K562 (cell line): ENCODE measurements at regions not wholly inside any gene's neighbourhood (a gene's known extent, or its start where the extent isn't known, plus 50 kb on each side); places are given as distances from the start of the nearest gene placed in this dataset.

Experiments used
- CEBPG ChIP-seq, 3 experiments: fragments of 200-800 bp in 1 of 3; sonication (Bioruptor generic) in 1 of 3; sonication (generic) in 1 of 3; formaldehyde crosslinking in 1 of 3; IDR thresholded peaks in 2 of 3; conservative IDR thresholded peaks in 1 of 3; 2 replicates each; pipeline versions ENCODE4 v1.6.1 to v1.8.0; 2016 to 2022; ENCODE audit warnings: missing compliant biosample characterization in 2 of 3, missing genetic modification characterization in 2 of 3, mild to moderate bottlenecking in 1 of 3, missing genetic modification reagents in 1 of 3
- MCM5 ChIP-seq: fragments of 450-650 bp; IDR thresholded peaks from 2 replicates; pipeline ENCODE4 v1.6.1; 2016; ENCODE audit warnings: low read depth
- NR2F6 ChIP-seq: fragments of 450-650 bp; formaldehyde crosslinking; IDR thresholded peaks from 2 replicates; pipeline ENCODE4 v1.4.0; 2020; ENCODE audit warnings: mild to moderate bottlenecking
- NR4A1 ChIP-seq, 2 experiments: fragments of 250-450 bp in 1 of 2; fragments of 450-650 bp in 1 of 2; sonication (Bioruptor Pico) in 1 of 2; IDR thresholded peaks; 2 replicates each; pipeline versions ENCODE4 v1.4.0 to v1.6.1; 2016 to 2020; ENCODE audit warnings: mild to moderate bottlenecking in 2 of 2, missing compliant biosample characterization in 1 of 2, missing genetic modification characterization in 1 of 2, moderate library complexity in 1 of 2
- RFX5 ChIP-seq: IDR thresholded peaks from 2 replicates; pipeline ENCODE4 v1.6.1; 2011; ENCODE audit warnings: low read depth, mild to moderate bottlenecking, improper control_type of control experiment, low read length
- SETDB1 ChIP-seq: IDR thresholded peaks from one replicate; pipeline ENCODE4 v1.6.1; 2012; ENCODE audit warnings: low read length, control low read depth, inconsistent platforms
- SMARCC2 ChIP-seq: fragments of 450-650 bp; IDR thresholded peaks from 2 replicates; pipeline ENCODE4 v1.6.1; 2017; ENCODE audit warnings: antibody characterized with exemption, moderate library complexity, mild to moderate bottlenecking, low read depth
- ZEB2 ChIP-seq: fragments of 450-650 bp; IDR thresholded peaks from 2 replicates; pipeline ENCODE4 v1.6.1; 2016
- TF ChIP-seq, protein P1 (sequence below): IDR thresholded peaks from 3 replicates; pipeline ENCODE4 v1.6.1; 2011; ENCODE audit warnings: borderline replicate concordance, mild to moderate bottlenecking, moderate library complexity; ENCODE audit not compliant: insufficient read length; ENCODE audit errors: extremely low read depth
- TF ChIP-seq, protein P2 (sequence below): fragments of 200-800 bp; sonication (Bioruptor generic); IDR thresholded peaks from 2 replicates; pipeline ENCODE4 v1.6.1; 2017; ENCODE audit warnings: missing genetic modification characterization, missing compliant biosample characterization

DNA sequence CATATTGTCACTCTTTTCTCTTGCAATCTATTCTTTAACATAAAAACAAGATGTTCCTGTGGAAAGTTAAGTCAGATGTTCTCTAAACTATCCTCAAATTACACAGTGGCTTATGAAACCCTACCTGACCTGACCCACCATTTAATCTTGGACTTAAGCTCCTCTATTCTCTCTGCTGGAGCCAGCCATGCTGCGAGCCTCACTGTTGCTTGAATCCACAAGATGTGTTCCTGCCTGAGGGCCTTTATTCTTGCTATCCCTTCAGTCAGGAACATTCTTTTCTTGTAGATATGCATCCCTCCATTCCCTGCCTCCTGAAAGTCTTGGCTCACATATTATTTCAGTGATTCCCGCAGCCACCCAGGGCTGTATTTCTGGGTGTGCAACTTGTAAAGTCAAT is 283.2 kb downstream of the EPHA7 start (continued):
- TF ChIP-seq, protein P1, sequence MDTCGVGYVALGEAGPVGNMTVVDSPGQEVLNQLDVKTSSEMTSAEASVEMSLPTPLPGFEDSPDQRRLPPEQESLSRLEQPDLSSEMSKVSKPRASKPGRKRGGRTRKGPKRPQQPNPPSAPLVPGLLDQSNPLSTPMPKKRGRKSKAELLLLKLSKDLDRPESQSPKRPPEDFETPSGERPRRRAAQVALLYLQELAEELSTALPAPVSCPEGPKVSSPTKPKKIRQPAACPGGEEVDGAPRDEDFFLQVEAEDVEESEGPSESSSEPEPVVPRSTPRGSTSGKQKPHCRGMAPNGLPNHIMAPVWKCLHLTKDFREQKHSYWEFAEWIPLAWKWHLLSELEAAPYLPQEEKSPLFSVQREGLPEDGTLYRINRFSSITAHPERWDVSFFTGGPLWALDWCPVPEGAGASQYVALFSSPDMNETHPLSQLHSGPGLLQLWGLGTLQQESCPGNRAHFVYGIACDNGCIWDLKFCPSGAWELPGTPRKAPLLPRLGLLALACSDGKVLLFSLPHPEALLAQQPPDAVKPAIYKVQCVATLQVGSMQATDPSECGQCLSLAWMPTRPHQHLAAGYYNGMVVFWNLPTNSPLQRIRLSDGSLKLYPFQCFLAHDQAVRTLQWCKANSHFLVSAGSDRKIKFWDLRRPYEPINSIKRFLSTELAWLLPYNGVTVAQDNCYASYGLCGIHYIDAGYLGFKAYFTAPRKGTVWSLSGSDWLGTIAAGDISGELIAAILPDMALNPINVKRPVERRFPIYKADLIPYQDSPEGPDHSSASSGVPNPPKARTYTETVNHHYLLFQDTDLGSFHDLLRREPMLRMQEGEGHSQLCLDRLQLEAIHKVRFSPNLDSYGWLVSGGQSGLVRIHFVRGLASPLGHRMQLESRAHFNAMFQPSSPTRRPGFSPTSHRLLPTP = no peak
- TF ChIP-seq NR2F6 (no peak), CEBPG (CRISPR knock-in tag; IDR thresholded peaks at IDR 0.05) (no peak), CEBPG (tag; conservative IDR thresholded peaks at IDR 0.05 in 1 of 2, IDR thresholded peaks at IDR 0.05 in 1 of 2) (no peak), ZEB2 (no peak), RFX5 (no peak), SETDB1 (no peak), MCM5 (no peak), NR4A1 (CRISPR knock-in tag; IDR thresholded peaks at IDR 0.05) (no peak), NR4A1 (tag; IDR thresholded peaks at IDR 0.05) (no peak), SMARCC2 (no peak)
- TF ChIP-seq, protein P2, sequence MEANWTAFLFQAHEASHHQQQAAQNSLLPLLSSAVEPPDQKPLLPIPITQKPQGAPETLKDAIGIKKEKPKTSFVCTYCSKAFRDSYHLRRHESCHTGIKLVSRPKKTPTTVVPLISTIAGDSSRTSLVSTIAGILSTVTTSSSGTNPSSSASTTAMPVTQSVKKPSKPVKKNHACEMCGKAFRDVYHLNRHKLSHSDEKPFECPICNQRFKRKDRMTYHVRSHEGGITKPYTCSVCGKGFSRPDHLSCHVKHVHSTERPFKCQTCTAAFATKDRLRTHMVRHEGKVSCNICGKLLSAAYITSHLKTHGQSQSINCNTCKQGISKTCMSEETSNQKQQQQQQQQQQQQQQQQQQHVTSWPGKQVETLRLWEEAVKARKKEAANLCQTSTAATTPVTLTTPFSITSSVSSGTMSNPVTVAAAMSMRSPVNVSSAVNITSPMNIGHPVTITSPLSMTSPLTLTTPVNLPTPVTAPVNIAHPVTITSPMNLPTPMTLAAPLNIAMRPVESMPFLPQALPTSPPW = no peak
